T-helper 17 cell (primary cell): ENCODE measurements at regions not wholly inside any gene's neighbourhood (a gene's known extent, or its start where the extent isn't known, plus 50 kb on each side); places are given as distances from the start of the nearest gene placed in this dataset.

Experiments
- ATAC-seq: fragments of 150-1000 bp; cut with Tn5 transposase; 2 replicates; pipeline ENCODE4 v1.10.0; 2021; ENCODE audit warnings: mild to moderate bottlenecking, moderate library complexity
- DNase-seq, 3 donors: peaks; one replicate each; pipeline versions ENCODE4 v3.0.0 to v3.0.0-alpha.2; 2020 to 2021
- H3K9me3 ChIP-seq: one replicate; pipeline ENCODE4 v1.7.0; 2013; ENCODE audit warnings: low read length, mild to moderate bottlenecking; ENCODE audit not compliant: control insufficient read depth, poor library complexity, severe bottlenecking
- H3K27ac Mint-ChIP-seq: one replicate; pipeline ENCODE4 v1.8.0; 2022; ENCODE audit warnings: mild to moderate bottlenecking, moderate library complexity, mixed read lengths
- H3K27me3 Mint-ChIP-seq: one replicate; pipeline ENCODE4 v1.8.0; 2022; ENCODE audit warnings: mixed read lengths
- H3K36me3 Mint-ChIP-seq: one replicate; pipeline ENCODE4 v1.8.0; 2022; ENCODE audit warnings: low read depth, mixed read lengths
- H3K4me1 Mint-ChIP-seq: one replicate; pipeline ENCODE4 v1.8.0; 2022; ENCODE audit warnings: mild to moderate bottlenecking, mixed read lengths
- H3K4me3 Mint-ChIP-seq: one replicate; pipeline ENCODE4 v1.8.0; 2022; ENCODE audit warnings: mild to moderate bottlenecking, moderate library complexity, mixed read lengths

DNA sequence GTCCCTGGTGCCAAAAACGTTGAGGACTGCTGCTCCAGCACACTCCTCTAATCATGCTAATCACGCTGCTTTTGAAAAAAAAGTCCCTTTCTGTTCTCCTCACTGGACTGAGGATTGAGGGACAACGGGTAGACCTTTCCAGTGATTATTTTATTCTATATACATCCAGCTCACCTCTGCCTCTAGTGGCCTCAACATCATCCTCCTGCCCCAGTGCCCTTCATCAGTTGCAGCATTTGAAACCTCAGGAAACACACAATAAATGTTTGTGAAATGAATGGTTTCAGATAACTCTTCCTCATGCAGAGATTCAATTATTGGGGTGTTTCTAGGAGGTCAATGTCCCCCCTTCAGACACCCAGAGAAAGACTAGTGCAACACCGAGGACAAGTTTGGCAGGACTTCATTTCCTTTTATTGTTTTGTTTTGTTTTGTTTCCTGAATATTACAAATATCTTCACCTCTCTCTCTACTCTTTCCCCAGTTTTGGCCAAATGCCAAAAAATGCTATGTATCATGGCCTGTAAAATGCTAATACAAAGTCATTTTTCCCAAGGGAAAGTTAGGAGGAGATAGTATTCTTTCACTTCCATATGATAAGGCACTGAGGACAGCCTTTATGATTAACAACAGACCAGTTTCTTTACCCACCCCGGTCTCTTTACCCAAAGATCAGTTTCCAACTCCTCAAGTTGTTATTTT is 460.1 kb upstream of the SLIT2 start:
- no peaks in the 10 kb centered on the region for H3K9me3 ChIP-seq
- DNase-seq (no peak), ATAC-seq (no peak)
- Mint-ChIP-seq H3K4me3 (no peak overlapping the region), H3K27ac (no peak overlapping the region), H3K36me3 (no peaks in the 10 kb centered on the region), H3K27me3 (no peaks in the 10 kb centered on the region), H3K4me1 (no peaks in the 10 kb centered on the region)

DNA sequence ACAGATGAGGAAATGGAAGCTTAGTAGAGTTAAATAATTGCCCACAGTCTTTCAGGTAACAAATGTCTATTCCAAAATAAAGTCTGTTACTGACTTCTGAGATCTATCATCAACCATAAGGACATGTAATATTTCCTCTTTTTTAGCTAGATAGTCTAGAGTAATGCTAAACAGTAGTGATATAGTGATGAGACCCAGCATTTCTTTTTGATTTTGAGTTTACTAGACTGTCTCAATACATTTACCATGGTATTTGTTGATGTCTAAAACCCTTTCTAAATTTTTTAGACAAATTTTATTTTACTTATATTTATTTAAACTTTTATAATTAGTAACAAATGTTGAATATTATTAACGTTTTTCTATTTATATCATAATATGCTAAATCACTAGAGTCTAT is 465.1 kb upstream of the SLIT2 start:
- H3K4me3 Mint-ChIP-seq, result no peak overlapping the region
- no peak overlapping the region for H3K27ac Mint-ChIP-seq
- no peaks in the 10 kb centered on the region for H3K36me3 Mint-ChIP-seq
- H3K4me1 Mint-ChIP-seq, result no peaks in the 10 kb centered on the region
- DNase-seq (no peak), ATAC-seq (no peak)
- no peaks in the 10 kb centered on the region for H3K9me3 ChIP-seq
- no peaks in the 10 kb centered on the region for H3K27me3 Mint-ChIP-seq

DNA sequence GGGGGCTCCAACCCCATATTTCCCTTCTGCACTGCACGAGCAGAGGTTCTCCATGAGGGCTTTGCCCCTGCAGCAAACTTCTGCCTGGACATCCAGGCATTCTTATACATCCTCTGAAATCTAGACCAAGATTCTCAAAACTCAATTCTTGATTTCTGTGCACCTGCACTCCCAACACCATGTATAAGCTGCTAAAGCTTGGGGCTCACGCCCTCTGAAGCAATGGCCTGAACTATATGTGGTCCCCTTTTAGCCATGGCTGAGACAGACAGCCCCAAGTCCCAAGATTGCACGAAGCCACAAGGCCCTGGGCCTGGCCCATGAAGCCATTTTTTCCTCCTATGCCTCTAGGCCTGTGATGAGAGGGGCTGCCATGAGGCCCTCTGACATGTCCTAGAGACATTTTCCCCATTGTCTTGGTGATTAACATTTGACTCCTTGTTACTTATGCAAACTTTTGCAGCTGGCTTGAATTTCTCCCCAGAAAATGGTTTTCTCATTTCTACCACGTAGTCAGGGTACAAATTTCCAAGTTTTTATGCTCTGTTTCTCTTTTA is 468.0 kb upstream of the SLIT2 start:
- Mint-ChIP-seq H3K27me3 (no peaks in the 10 kb centered on the region), H3K4me1 (no peaks in the 10 kb centered on the region), H3K27ac (no peak overlapping the region), H3K36me3 (no peaks in the 10 kb centered on the region), H3K4me3 (no peak overlapping the region)
- DNase-seq (no peak), ATAC-seq (no peak)
- H3K9me3 ChIP-seq, result no peaks in the 10 kb centered on the region

DNA sequence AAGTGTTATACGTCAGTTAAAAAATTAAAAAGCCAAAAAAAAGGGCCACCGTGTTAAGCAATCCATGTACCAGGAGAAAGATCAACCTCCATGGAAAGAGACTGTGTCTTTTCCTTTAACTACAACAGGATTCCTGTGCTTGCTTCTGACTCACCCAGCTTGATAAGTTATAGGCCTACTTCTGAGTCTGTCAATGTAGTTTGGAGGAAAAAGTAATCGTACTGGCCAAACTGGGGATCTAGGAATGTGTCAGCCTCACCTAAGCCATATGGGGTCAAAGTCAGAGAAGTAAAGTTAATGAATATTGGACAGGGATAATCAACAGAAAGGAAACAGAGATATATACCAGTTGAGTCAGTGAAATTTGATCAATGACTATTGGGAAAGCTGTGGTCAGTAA is 470.8 kb upstream of the SLIT2 start:
- no peaks in the 10 kb centered on the region for H3K27me3 Mint-ChIP-seq
- H3K4me1 Mint-ChIP-seq, result no peaks in the 10 kb centered on the region
- H3K4me3 Mint-ChIP-seq, result no peak overlapping the region
- ATAC-seq (no peak), DNase-seq (no peak)
- no peaks in the 10 kb centered on the region for H3K36me3 Mint-ChIP-seq
- H3K27ac Mint-ChIP-seq, result no peak overlapping the region
- no peaks in the 10 kb centered on the region for H3K9me3 ChIP-seq

DNA sequence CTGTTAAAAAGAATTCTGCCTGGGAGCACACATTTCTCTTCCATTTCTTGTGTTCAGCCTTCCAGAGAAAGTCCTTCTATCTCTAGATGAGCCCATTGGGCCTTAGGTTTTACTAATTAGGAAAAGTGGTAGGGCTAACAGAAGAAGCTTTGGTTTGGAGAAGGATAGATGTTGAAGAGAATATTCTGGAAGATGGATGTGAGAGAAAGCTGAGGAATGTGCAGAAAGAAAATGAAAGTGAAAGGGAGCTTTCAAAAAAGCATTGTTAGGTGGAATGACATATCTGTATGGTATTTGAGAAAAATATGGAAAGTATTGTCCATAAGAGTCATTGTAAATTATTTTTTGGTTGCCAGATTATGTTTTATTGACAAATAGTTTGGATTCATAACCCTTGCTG is 474.8 kb upstream of the SLIT2 start:
- no peak overlapping the region for H3K27ac Mint-ChIP-seq
- H3K4me3 Mint-ChIP-seq, result no peak overlapping the region
- no peaks in the 10 kb centered on the region for H3K27me3 Mint-ChIP-seq
- DNase-seq (no peak), ATAC-seq (no peak)
- no peaks in the 10 kb centered on the region for H3K9me3 ChIP-seq
- H3K4me1 Mint-ChIP-seq, result no peaks in the 10 kb centered on the region
- no peaks in the 10 kb centered on the region for H3K36me3 Mint-ChIP-seq

DNA sequence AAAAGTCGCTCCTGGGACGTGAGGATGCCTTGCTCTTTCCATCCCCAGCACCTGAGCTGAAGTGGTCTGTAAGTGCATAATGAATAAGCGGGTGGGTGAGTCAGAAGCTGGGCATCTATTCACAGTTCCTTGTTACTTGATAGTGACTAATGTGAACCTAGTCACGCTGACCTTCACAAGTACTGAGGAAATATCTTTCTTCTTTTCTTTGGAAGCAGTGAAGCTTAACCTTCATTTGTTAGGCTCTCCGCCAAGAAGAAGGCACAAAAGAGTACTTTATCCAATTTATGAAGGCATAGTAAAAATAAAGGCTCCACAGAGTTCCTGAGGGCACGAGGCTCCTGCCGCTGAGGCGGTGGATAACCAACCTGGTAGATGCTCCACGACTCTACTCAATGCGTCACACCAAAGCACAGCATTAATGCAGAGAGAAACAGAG is 475.7 kb upstream of the SLIT2 start:
- Mint-ChIP-seq H3K36me3 (no peaks in the 10 kb centered on the region), H3K4me3 (no peak overlapping the region), H3K4me1 (no peaks in the 10 kb centered on the region), H3K27me3 (no peaks in the 10 kb centered on the region), H3K27ac (no peak overlapping the region)
- ATAC-seq (no peak), DNase-seq (no peak)
- H3K9me3 ChIP-seq, result no peaks in the 10 kb centered on the region

DNA sequence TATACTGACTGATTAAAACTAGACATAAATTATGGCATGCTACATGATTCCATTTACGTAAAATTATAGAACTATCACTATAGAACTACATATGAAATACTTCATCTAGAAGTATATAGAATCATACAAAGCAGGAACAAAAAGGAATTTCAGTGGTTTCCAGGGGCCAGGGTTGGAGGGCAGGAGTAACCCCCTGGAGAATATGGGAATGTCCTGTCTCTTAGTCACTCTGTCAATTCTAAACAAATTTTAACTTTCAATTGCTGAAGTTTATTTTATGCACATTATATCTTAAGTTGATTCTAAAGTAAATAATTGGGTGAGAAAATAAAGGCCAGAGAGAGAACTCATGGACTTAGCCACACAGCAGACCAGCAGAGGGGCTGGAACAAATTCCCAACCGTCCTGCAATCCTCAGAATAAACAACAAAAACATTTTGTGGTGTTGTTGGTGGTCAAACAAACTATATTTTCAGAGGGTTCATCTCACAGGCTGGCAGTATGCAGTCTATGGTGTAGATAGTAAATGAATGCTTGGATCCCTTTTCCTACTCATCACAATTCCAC is 476.9 kb upstream of the SLIT2 start:
- Mint-ChIP-seq H3K27ac (no peak overlapping the region), H3K4me3 (no peak overlapping the region), H3K27me3 (no peaks in the 10 kb centered on the region), H3K36me3 (no peaks in the 10 kb centered on the region), H3K4me1 (no peaks in the 10 kb centered on the region)
- no peak for ATAC-seq
- no peaks in the 10 kb centered on the region for H3K9me3 ChIP-seq
- no peak for DNase-seq

DNA sequence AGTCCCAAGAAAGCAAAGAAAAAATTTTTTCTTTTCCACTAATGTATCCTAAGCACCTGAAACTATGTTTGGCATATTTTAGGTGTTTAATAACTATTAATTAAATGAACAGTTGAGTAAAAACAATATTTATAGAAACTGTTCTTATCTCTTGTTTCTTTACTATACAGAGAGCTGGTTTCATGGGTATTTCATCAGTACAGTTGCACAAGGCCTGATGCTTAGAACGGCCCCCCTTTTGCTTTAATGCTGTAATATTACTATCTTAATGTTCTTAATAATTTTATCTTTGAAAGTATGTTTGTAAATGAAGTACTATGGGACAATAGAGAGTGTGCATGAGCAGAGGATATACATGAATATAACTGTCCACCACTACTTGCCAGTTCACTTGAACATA is 479.1 kb upstream of the SLIT2 start:
- no peaks in the 10 kb centered on the region for H3K27me3 Mint-ChIP-seq
- H3K27ac Mint-ChIP-seq, result no peak overlapping the region
- H3K4me3 Mint-ChIP-seq, result no peak overlapping the region
- ATAC-seq (no peak), DNase-seq (no peak)
- H3K4me1 Mint-ChIP-seq, result no peaks in the 10 kb centered on the region
- H3K36me3 Mint-ChIP-seq, result no peaks in the 10 kb centered on the region
- no peaks in the 10 kb centered on the region for H3K9me3 ChIP-seq

DNA sequence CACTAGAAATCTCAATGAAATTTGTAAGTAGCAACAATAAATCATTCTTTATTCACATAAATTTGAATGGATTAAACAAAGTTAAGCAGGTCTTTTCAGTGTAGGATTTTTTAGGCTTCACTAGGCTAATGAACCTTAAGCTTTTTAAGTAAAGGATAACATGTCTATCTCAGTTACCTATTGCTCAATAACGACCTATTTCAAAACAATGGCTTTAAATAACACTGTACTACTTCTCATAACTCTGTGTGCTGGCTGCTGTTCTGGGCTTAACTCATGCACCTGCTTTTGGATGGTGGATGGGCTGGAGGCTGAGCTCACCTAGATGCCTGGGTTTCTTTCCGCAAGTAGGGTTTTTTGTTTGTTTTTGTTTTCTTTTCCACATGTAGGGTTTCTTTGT is 495.0 kb upstream of the SLIT2 start:
- Mint-ChIP-seq H3K4me1 (no peaks in the 10 kb centered on the region), H3K27ac (no peak overlapping the region), H3K36me3 (no peaks in the 10 kb centered on the region), H3K27me3 (no peaks in the 10 kb centered on the region), H3K4me3 (no peak overlapping the region)
- ATAC-seq (no peak), DNase-seq (no peak)
- H3K9me3 ChIP-seq, result no peaks in the 10 kb centered on the region

DNA sequence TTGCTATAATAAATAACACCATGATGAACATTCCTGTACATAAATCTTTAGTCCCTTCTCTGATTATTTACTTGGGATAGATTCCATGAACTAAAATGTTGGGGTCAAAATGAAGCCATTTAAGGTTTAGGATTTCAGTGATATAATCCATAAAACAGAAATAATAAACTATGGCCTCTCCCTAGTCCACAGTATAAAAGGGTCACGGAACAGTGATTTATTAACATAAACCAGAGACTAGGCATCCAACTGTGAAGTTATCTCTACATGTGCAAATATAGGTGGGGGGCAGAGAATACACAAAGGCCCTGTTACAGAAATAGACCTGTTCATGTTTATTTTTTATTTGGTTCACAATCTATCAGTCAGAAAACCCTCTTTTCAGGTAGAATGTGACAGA is 499.1 kb upstream of the SLIT2 start:
- H3K27me3 Mint-ChIP-seq, result no peaks in the 10 kb centered on the region
- no peaks in the 10 kb centered on the region for H3K36me3 Mint-ChIP-seq
- DNase-seq, result no peak
- no peak overlapping the region for H3K27ac Mint-ChIP-seq
- H3K9me3 ChIP-seq, result no peaks in the 10 kb centered on the region
- H3K4me3 Mint-ChIP-seq, result no peak overlapping the region
- H3K4me1 Mint-ChIP-seq, result no peaks in the 10 kb centered on the region
- ATAC-seq, result no peak

DNA sequence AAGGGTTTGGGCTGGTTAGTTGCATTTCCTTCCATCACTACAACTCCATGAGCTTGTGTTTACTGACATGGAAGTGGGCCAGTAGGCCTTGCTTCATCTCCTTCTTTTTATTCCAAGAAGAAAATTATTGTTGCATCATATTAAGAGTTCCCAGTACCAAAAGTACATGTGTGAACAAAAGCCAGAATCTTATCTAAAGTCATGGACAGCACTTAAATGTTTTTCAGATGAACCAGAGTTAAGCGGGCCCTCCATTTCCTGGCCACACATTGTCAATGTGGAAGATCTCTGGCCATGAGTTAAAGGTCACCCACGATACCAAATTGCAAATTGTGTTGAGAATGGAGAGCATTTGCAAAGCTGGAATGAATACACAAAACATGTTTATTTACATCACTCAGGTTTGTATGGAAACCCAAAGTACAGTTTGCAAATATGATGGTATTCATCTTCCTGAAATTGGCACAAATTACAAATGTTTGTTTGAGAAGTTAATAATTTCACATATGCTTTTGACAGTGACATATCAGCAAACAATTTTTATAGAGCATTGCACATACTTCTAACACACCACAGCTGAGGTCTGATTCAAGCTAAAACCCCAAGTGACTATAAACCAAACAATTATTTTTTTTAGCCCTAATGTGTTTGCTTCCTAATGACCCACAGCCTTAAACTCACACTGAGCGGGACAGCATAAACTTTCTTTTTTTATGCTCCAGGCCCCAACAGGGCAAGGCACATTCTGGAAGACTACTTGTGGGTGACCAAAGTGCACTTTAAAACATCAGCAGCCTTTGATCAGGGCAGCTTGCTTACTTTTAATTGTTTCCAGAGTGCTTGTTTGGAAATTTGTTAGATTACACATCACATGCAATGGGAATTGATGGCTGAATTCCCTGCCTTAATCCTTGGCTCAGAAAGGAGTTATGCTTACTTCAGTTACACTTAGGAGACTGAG is 502.9 kb upstream of the SLIT2 start:
- H3K9me3 ChIP-seq, result no peaks in the 10 kb centered on the region
- H3K27ac Mint-ChIP-seq, result no peak overlapping the region
- no peaks in the 10 kb centered on the region for H3K27me3 Mint-ChIP-seq
- no peaks in the 10 kb centered on the region for H3K36me3 Mint-ChIP-seq
- DNase-seq, result no peak
- H3K4me1 Mint-ChIP-seq, result no peaks in the 10 kb centered on the region
- no peak overlapping the region for H3K4me3 Mint-ChIP-seq
- ATAC-seq, result no peak

DNA sequence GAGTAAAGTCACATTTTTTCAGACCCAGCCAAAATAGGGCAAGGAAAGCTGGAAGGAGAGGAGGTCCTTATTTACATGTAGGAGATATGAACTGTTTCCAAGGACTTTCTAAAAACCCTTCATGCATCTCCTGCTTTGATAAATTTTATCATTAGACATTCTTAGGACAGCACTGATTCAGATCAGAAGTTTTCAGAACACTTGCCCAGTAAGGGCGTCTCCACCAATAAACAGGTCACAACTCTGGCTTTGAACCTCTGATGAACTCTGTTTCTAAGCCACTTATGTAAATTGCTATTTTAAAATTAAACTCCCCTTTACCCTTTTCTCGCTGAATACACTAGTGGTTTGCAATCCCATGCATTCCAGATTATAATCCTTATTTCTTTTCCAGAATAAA is 505.3 kb upstream of the SLIT2 start:
- Mint-ChIP-seq H3K27ac (no peak overlapping the region), H3K27me3 (no peaks in the 10 kb centered on the region), H3K36me3 (no peaks in the 10 kb centered on the region), H3K4me1 (no peaks in the 10 kb centered on the region), H3K4me3 (no peak overlapping the region)
- DNase-seq (no peak), ATAC-seq (no peak)
- H3K9me3 ChIP-seq, result no peaks in the 10 kb centered on the region

DNA sequence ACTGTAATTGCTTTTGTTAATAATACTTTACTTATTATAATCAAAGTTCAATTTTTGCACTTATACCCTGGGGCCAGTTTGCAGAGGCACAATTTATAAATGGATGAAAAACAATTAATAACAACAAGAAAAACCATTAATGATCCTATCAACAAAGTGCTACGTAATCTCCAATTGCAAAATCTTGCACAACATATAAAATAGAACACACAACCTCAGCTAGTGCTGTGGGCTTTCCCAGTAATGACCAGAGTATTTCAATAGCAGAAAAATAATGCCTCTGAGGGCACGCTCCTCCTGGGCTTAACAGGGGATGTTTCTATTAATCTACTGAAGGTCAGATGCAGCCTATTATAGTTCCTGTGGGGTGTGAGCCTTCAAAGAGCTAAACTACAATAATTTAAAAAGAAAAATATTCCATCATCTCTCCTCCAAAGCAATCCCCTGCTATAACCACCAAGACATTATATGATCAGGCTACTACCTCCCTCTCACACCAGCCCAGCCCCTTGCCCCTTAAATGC is 508.5 kb upstream of the SLIT2 start:
- H3K4me3 Mint-ChIP-seq, result no peak overlapping the region
- H3K27ac Mint-ChIP-seq, result no peak overlapping the region
- H3K4me1 Mint-ChIP-seq, result no peaks in the 10 kb centered on the region
- H3K36me3 Mint-ChIP-seq, result no peaks in the 10 kb centered on the region
- no peaks in the 10 kb centered on the region for H3K9me3 ChIP-seq
- DNase-seq (no peak), ATAC-seq (no peak)
- no peaks in the 10 kb centered on the region for H3K27me3 Mint-ChIP-seq
